Stimulated activated CD4-positive, alpha-beta T cell treated with anti-CD3 and anti-CD28 coated beads, Interleukin-15, amount 100 ng/mL, for 1 hour (primary cell): ENCODE measurements at regions not wholly inside any gene's neighbourhood (a gene's known extent, or its start where the extent isn't known, plus 50 kb on each side); places are given as distances from the start of the nearest gene placed in this dataset.
"Not testable (repeated sequence)": the region's sequence is repeated elsewhere in the genome, so short reads cannot be mapped to it uniquely, and the experiment has no call there.

Experiments
- DNase-seq, 2 donors: peaks; one replicate each; pipeline ENCODE4 v3.0.0-alpha.2; 2020; ENCODE audit warnings: low read depth in 1 of 2, low spot score in 1 of 2

DNA sequence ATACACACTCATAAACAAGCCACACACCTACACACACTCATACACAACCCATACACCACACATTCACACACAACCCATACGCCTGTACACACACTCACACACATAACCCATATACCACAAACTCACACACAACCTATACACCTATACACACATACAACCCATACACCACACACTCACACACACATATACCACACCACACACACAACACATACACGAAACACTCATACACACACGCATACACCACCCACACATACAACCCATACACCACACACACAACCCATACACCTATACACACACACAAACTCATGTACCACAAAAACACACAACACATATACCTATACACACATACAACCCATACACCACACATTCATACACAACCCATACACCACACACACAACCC, 164.3 kb downstream of the TMEM121 start:
- DNase-seq: no peak

DNA sequence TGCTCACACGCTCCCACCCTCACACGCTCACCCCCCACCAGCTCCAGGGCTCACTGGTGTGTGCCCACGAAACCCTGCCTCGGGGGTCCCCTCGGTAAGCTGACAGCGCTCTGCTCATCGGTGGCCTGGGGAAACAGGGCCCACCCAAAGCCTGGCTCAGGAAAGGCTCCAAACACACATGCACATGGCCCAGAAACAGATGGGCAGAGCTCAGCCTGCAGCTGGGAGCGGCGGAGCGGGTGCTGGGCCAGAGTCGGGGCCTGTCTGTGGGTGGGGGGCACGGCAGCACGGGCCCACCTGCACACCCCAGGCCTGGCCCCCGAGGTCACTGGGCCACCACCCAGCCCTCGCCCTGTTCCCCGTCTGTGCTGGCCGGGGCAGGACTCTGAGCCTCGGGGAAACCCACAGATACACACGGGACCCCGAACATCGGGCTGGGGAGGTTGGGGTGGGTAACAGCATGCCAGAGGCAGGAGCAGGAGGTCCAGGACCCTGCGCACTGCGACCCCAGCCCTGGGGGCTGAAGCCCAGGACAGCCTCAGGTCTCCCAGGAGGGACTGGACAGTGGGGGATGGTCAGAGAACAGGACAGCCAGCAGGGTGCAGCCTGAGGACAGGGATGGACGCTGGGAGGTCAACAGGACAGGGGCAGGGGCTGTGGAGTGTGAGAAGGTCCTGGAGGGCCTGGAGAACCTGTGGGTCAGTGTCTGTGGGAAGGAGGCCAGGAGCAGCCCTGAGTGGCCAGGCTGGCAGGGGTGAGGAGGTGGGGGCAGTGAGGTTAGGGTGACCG, 165.1 kb downstream of the TMEM121 start:
- DNase-seq: not testable (repeated sequence)

DNA sequence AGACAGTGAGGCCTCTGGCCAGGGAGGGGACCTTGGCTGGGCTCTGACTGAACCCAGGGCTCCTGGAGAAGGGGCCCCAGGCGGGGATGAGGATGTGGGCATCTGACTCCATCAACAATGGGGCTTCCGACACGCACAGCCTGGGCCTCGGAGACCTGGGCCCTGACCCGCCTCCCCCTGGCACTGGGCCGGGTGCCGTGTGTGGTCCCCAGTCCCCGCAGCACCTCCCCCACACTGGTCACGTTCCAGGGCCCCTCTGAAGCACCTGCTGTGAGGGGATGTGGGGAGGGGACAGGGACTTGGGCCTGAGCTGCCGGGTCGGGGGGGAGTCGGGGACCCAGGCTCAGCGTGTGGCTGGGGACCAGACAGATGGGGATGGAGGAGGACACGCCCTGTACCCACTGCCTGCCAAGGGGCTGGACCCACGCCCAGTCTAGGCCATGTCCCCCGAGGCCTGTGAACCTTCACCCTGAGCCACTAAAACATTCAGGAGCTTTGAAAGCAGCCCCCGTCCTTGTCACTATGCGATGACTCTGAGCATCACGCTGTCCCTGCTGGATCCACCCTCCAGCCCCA, 165.8 kb downstream of the TMEM121 start:
- DNase-seq: not testable (repeated sequence)

DNA sequence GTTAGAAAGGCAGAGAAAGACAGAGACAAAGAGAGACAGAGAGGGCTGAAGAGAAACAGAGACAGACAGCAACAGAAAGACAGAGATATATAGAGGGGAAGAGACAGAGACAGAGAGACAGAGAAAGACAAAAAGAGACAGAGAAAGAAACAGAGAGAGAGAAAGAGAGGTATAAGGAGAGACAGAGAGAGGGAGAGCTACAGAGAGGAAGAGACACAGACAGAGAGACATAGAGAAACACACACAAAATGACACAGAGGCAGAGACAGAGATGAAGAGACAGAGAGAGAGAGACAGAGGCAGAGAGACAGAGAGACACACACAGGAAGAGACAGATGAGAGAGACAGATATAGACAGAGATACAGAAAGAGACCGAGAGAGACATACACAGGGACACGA, 168.6 kb downstream of the TMEM121 start:
- no peak for DNase-seq

- DNase-seq: not testable (repeated sequence)
These were observed 170.0 kb downstream of the TMEM121 start for GRCh38 chr14:105696388-105696787.

DNA sequence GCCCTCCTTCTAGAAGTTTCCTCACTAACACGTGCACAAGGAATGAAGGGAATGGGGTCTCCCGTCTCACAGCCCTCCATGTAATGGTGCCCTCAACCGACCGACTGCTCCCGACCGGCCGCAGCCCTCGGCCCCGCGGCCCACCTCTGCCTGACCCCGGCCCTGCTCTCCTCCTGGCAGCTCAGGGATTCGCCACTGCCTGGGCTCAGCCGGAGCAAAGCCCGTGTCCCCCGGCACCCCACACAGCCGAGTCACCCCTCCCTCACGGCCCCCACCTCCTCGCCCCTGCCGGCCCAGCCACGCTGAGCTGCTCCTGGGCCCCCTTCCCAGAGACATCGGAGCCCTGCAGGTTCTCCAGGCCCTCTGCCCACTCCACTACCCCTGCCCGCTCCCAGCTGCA, 171.0 kb downstream of the TMEM121 start:
- DNase-seq: not testable (repeated sequence)

DNA sequence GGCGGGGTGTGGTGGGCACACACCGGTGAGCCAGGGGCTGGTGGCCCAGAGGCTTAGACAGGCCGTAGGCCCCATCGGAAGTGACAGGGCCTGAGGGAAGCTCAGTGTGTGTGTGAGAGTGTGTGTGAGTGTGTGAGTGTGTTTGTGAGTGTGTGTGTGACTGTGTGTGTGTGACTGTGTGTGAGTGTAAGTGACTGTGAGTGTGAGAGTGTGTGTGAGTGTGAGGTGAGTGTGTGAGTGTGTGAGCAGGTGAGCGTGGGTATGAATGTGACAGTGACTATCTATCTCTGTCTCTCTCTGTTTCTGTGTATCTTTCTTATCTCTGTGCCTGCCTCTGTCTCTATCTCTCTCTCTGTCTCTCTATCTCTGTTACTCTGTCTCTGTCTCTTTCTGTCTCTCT, 171.6 kb downstream of the TMEM121 start:
- not testable (repeated sequence) for DNase-seq

DNA sequence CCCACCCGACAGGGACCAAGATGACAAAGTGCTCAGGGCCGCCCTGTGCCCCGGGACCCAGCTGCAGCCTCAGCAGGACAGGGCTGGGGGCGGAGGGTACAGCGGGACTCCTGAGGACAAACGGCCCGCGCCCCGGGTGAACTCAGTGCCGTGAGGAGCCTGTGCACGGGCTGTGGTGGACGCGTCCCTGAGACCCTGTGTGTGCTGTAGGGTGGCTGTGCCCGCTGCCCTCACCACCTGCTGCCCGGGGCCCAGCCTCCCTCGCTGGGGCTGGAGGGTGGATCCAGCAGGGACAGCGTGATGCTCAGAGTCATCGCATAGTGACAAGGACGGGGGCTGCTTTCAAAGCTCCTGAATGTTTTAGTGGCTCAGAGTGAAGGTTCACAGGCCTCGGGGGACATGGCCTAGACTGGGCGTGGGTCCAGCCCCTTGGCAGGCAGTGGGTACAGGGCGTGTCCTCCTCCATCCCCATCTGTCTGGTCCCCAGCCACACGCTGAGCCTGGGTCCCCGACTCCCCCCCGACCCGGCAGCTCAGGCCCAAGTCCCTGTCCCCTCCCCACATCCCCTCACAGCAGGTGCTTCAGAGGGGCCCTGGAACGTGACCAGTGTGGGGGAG, 172.7 kb downstream of the TMEM121 start:
- DNase-seq: not testable (repeated sequence)

GRCh38 chr14:105699706-105700105, 173.3 kb downstream of the TMEM121 start:
- DNase-seq: not testable (repeated sequence)

DNA sequence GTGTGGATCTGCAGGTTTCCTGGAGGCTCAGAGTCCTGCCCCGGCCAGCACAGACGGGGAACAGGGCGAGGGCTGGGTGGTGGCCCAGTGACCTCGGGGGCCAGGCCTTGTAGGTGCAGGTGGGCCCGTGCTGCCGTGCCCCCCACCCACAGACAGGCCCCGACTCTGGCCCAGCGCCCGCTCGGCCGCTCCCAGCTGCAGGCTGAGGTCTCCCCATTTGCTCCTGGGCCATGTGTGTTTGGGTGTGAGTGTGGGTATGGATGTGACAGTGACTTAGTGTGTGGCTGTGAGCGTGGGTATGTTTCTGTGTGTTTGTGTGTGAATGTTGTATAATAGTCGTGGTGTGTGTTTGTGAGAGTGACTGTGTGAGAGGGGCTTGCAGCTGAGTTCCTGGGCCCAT, 173.8 kb downstream of the TMEM121 start:
- DNase-seq: not testable (repeated sequence)

- DNase-seq: no peak
These were observed 174.4 kb downstream of the TMEM121 start for GRCh38 chr14:105700622-105701288.

DNA sequence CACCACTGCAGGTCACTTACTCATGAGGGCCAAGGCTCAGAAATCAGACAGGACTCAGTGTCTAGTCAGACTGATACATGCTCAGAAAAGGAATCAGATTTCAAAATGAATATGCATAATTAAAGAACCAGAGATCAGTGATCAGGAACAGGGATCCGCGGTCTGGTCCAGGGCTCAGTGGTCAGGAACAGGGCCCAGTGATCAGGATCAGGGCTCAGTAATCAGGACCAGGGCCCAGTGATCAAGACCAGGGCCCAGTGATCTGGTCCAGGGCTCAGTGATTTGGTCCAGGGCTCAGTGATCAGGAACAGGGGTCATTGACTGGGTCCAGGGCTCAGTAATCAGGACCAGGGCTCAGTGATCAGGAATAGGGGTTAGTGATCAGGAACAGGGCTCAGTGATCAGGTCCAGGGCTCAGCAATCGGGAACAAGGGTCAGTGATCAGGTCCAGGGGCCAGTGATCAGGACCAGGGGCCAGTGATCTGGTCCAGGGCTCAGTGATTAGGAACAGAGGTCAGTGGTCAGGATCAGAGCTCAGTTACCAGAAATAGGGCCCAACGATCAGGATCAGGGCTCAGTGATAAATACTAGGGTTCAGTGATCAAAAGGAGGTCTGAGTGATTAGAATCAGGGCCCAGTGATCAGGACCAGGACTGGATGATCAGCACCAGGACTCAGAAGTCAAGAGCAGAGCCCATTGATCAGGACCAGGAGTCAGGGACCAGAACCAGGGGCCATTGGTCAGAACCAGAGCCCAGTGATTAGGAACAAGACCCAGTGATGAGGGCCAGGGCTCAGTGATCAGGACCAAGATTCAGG, 175.3 kb downstream of the TMEM121 start:
- DNase-seq: no peak

GRCh38 chr14:105702275-105702817, 176.0 kb downstream of the TMEM121 start:
- no peak for DNase-seq

- not testable (repeated sequence) for DNase-seq
These were observed 176.8 kb downstream of the TMEM121 start for GRCh38 chr14:105703044-105703665.

GRCh38 chr14:105704091-105704490, 177.7 kb downstream of the TMEM121 start:
- not testable (repeated sequence) for DNase-seq

DNA sequence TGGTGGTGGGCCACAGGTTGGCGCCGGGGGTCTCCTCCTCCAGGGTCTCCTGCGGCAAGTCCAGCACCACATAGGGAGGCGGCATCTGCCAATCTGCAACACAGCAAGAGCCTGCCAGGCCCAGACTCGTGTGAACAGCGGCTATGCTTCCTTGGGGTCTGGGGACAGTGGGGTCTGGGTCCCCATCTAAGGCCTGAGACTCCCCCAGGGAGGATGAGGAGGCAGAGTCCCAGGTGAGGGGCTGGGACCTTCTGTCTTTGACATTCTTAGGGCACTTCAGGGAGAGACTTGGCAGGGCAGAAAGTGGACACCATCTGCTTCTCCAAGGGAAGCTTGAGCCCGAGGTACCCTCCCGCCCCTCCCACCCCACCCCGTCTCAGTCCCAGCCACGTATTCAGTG, 178.1 kb downstream of the TMEM121 start:
- DNase-seq: not testable (repeated sequence)

GRCh38 chr14:105705512-105705861, 179.1 kb downstream of the TMEM121 start:
- not testable (repeated sequence) for DNase-seq

DNA sequence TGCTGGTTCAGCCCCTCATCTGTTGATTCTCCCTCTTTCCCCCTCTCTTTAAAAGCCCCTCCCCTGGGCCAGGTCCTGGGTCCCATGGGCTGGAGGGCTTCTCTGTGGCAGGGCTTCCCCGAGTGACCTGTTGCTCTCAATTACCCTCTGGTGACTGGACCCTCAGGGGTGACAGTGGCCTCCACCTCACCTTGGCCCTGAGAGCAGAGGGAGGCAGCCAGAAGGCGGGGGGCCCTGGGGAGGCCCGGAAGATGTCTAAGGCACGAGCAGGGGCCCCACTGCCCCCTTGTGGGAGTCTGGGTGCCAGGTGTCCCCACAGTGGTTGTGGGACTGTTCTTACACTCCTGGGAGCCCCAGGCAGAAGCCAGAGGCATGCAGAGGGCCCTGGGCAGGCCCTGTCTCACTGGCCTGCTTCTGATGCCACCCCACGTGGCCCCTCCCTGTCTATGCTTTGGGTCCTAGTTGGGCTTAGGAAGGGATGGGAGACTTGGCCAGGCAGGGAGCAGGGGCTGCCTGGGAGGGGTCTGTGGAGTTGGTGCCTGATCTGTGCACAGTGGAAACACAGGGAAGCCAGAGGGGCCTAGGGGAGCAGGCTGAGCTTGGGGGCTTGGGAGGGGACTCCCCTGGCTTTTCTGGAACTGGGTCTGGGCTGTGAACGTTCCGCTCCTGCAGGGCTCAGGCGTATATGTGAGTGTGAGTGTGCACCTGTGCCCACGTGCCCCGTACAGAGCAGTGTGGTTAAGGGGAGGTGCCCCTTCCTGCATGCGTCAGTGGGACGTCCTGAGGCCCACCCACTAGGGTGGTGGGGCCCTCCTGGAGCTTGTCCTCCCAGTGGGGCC, 179.7 kb downstream of the TMEM121 start:
- not testable (repeated sequence) for DNase-seq

GRCh38 chr14:105706701-105707019, 180.3 kb downstream of the TMEM121 start:
- not testable (repeated sequence) for DNase-seq
